Lung (tissue), 11 donors: ENCODE measurements at regions not wholly inside any gene's neighbourhood (a gene's known extent, or its start where the extent isn't known, plus 50 kb on each side); places are given as distances from the start of the nearest gene placed in this dataset.

Source experiments
- ATAC-seq: fragments of 200-7000 bp; cut with Tn5 transposase; one replicate; pipeline ENCODE4 v1.9.1; 2020; ENCODE audit warnings: moderate number of reproducible peaks; ENCODE audit not compliant: insufficient read depth, low FRiP score
- DNase-seq, 3 donors: peaks; one replicate each; pipeline ENCODE4 v3.0.0-alpha.2; 2013 to 2017
- H3K27ac ChIP-seq, 2 donors: one replicate each; pipeline ENCODE4 v1.5.1; 2013; ENCODE audit warnings: mild to moderate bottlenecking in 2 of 2, moderate library complexity in 2 of 2, control low read depth in 1 of 2, inconsistent platforms in 1 of 2, low read depth in 1 of 2, low read length in 1 of 2
- H3K27me3 ChIP-seq, 3 donors: one replicate each; pipeline ENCODE4 v1.5.1; 2013; ENCODE audit warnings: low read length in 2 of 3; ENCODE audit not compliant: control insufficient read depth in 3 of 3, insufficient read depth in 3 of 3
- H3K36me3 ChIP-seq, 4 donors: one replicate each; pipeline ENCODE4 v1.5.1; 2013; ENCODE audit warnings: low read length in 4 of 4, mild to moderate bottlenecking in 1 of 4, moderate library complexity in 1 of 4; ENCODE audit not compliant: control insufficient read depth in 4 of 4, insufficient read depth in 4 of 4
- H3K4me1 ChIP-seq, 5 donors: one replicate each; pipeline ENCODE4 v1.5.1; 2013; ENCODE audit warnings: low read length in 5 of 5, mild to moderate bottlenecking in 2 of 5, moderate library complexity in 1 of 5; ENCODE audit not compliant: control insufficient read depth in 5 of 5, insufficient read depth in 5 of 5
- H3K4me3 ChIP-seq: one replicate; pipeline ENCODE4 v1.5.1; 2013; ENCODE audit warnings: mild to moderate bottlenecking, control low read depth, moderate library complexity
- H3K9ac ChIP-seq, 2 donors: one replicate each; pipeline ENCODE4 v1.5.1; 2013; ENCODE audit warnings: low read length in 2 of 2, control low read depth in 1 of 2; ENCODE audit not compliant: insufficient read depth in 1 of 2
- H3K9me3 ChIP-seq, 4 donors: one replicate each; pipeline ENCODE4 v1.5.1; 2013; ENCODE audit warnings: low read length in 3 of 4, mild to moderate bottlenecking in 1 of 4, moderate library complexity in 1 of 4; ENCODE audit not compliant: control insufficient read depth in 4 of 4, insufficient read depth in 3 of 4
- CTCF ChIP-seq: IDR thresholded peaks from 2 replicates; pipeline ENCODE4 v1.5.1; 2012; ENCODE audit warnings: mild to moderate bottlenecking; ENCODE audit errors: control extremely low read depth, extremely low read depth
- WGBS, 2 donors: extraction: QIAGEN DNeasy Blood & Tissue Kit; methylation state at CpG; one replicate each; pipeline ENCODE4 v1.1.7; 2013; 5-methylcytosine and 5-hydroxymethylcytosine counted together
- donor health status: control.
- donor health status: control.
- donor health status: Bipolar disorder and iron deficiency.
- donor health status: healthy.
- donor health status: DM: yes; HTN: yes; CAD: no.

DNA sequence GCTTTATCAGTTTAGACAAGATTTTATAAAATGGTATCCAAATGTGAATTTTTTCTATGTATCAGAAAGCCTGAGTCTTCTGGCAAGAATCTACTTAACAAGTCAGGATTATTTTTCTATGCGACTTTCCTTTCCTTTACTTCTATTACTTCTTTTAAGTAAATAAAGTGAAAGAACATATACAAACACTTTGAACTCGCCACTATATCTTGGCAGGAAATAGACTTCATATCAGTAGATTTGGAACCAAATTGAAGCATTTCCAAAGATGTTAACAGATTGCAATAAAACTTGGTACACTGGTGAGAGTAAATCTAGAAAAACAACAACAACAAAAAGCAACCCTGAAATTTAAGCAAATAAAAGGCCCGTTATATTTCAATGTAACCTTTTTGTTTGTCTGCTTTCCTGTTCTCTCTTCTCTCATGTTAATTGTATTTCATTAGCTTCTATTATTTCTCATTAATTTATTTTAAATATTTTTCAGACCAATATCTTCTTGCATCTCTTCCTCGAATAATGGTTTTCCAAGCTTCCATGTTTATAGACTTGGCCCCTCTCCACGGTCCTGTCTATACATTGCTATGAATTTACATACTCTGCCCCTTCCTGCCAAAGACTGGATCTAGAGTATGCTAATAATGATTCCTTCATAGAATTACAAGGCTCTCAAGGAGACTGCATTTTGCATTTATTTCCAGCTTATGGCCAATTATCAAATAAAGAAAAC lies 843.6 kb downstream of the ADGRL2 start:
- H3K27me3 ChIP-seq, result no peaks in the 10 kb centered on the region
- ATAC-seq, result no peak
- 63 to 67% methylated on average over 5 of the region's 5 CpGs for WGBS, 2 donors

GRCh38 chr1:82640352-82640751 lies 839.6 kb downstream of the ADGRL2 start:
- DNase-seq, result no peak
- 78 to 86% methylated on average over 1 of the region's 1 CpG for WGBS, 2 donors
- Histone ChIP-seq H3K4me1 (peaks cover 0 to 22% (median 0%) of the 10 kb centered on the region in 5 donors), H3K27me3 (no peaks in the 10 kb centered on the region), H3K36me3 (no peaks in the 10 kb centered on the region), H3K9me3 (no peaks in the 10 kb centered on the region), H3K27ac (no peak overlapping the region), H3K9ac (no peak overlapping the region), H3K4me3 (no peak overlapping the region)
- TF ChIP-seq CTCF, result no peak
- ATAC-seq, result no peak

More for the DNA sequence above, 843.6 kb downstream of the ADGRL2 start:
- Histone ChIP-seq H3K4me1 (peaks cover 0 to 34% (median 2%) of the 10 kb centered on the region in 5 donors), H3K9me3 (no peaks in the 10 kb centered on the region), H3K36me3 (peaks cover 0 to 1% (median 0%) of the 10 kb centered on the region in 4 donors), H3K27ac (no peak overlapping the region), H3K4me3 (no peak overlapping the region), H3K9ac (no peak overlapping the region)
- no peak for TF ChIP-seq CTCF
- peak; percentile 32 to 91 (median 90) for DNase-seq

GRCh38 chr1:82634266-82634665 lies 833.5 kb downstream of the ADGRL2 start:
- Histone ChIP-seq H3K9ac (no peak overlapping the region), H3K27ac (no peak overlapping the region), H3K4me3 (no peak overlapping the region), H3K36me3 (no peaks in the 10 kb centered on the region), H3K9me3 (no peaks in the 10 kb centered on the region), H3K4me1 (peaks cover 0 to 8% (median 0%) of the 10 kb centered on the region in 5 donors), H3K27me3 (no peaks in the 10 kb centered on the region)
- 45 to 84% methylated on average over 1 of the region's 1 CpG for WGBS, 2 donors
- no peak for TF ChIP-seq CTCF
- ATAC-seq (no peak), DNase-seq (peak in 2 of 3 donors; percentile 51 to 54)
